HG03175 (cell line): ENCODE measurements at regions not wholly inside any gene's neighbourhood (a gene's known extent, or its start where the extent isn't known, plus 50 kb on each side); places are given as distances from the start of the nearest gene placed in this dataset.

Experiments used
- ATAC-seq: cut with Tn5 transposase; IDR thresholded peaks from one replicate; pipeline ENCODE4 v1.9.1; 2021; ENCODE audit warnings: mild to moderate bottlenecking, moderate library complexity; ENCODE audit not compliant: unreplicated experiment

GRCh38 chr5:61683148-61683547, 351.1 kb downstream of the ZSWIM6 start:
- no peak for ATAC-seq

GRCh38 chr5:61683926-61684325, 351.9 kb downstream of the ZSWIM6 start:
- ATAC-seq: no peak

GRCh38 chr5:61686491-61687257, 354.6 kb downstream of the ZSWIM6 start:
- no peak for ATAC-seq

- ATAC-seq: no peak
Observed at GRCh38 chr5:61687371-61687770, 355.3 kb downstream of the ZSWIM6 start.

- no peak for ATAC-seq
Observed at GRCh38 chr5:61689153-61689846, 357.2 kb downstream of the ZSWIM6 start.

- no peak for ATAC-seq
Observed at GRCh38 chr5:61697809-61698558, 365.9 kb downstream of the ZSWIM6 start.

GRCh38 chr5:61701877-61702602, 370.0 kb downstream of the ZSWIM6 start:
- ATAC-seq: peak; percentile 60

GRCh38 chr5:61702784-61703183, 370.7 kb downstream of the ZSWIM6 start:
- ATAC-seq: peak; percentile 3

- peak; percentile 39 for ATAC-seq
Observed at GRCh38 chr5:61704289-61704688, 372.2 kb downstream of the ZSWIM6 start.

GRCh38 chr5:61706751-61707150, 374.7 kb downstream of the ZSWIM6 start:
- ATAC-seq: no peak

GRCh38 chr5:61719124-61719523, 387.1 kb downstream of the ZSWIM6 start:
- ATAC-seq: no peak

GRCh38 chr5:61720829-61721228, 388.8 kb downstream of the ZSWIM6 start:
- ATAC-seq: no peak

GRCh38 chr5:61724102-61724501, 392.0 kb downstream of the ZSWIM6 start:
- ATAC-seq: no peak

- ATAC-seq: no peak
Observed at GRCh38 chr5:61728287-61728686, 396.2 kb downstream of the ZSWIM6 start.

- ATAC-seq: no peak
Observed at GRCh38 chr5:61730866-61731265, 398.8 kb downstream of the ZSWIM6 start.

- no peak for ATAC-seq
Observed at GRCh38 chr5:61731267-61731945, 399.3 kb downstream of the ZSWIM6 start.

- no peak for ATAC-seq
Observed at GRCh38 chr5:61731946-61732314, 399.9 kb downstream of the ZSWIM6 start.

GRCh38 chr5:61732369-61732768, 400.3 kb downstream of the ZSWIM6 start:
- no peak for ATAC-seq

GRCh38 chr5:61732796-61733195, 400.7 kb downstream of the ZSWIM6 start:
- no peak for ATAC-seq

GRCh38 chr5:61734001-61734400, 401.9 kb downstream of the ZSWIM6 start:
- ATAC-seq: no peak

- ATAC-seq: no peak
Observed at GRCh38 chr5:61734966-61735365, 402.9 kb downstream of the ZSWIM6 start.
